Fibroblast of skin of scalp (primary cell): ENCODE measurements at regions not wholly inside any gene's neighbourhood (a gene's known extent, or its start where the extent isn't known, plus 50 kb on each side); places are given as distances from the start of the nearest gene placed in this dataset.

ENCODE experiments used
- DNase-seq: peaks from one replicate; pipeline ENCODE4 v3.0.0-alpha.2; 2013

GRCh38 chr14:104373055-104373854 lies 206.3 kb upstream of the C14orf180 start:
- no peak for DNase-seq

- DNase-seq = no peak
Measured at GRCh38 chr14:104373855-104374717, 205.5 kb upstream of the C14orf180 start.

- DNase-seq = no peak
Measured at GRCh38 chr14:104374718-104375080, 204.9 kb upstream of the C14orf180 start.

GRCh38 chr14:104375551-104376201 lies 203.9 kb upstream of the C14orf180 start:
- DNase-seq = no peak

- DNase-seq = no peak
Measured at GRCh38 chr14:104376202-104377140, 203.1 kb upstream of the C14orf180 start.

GRCh38 chr14:104377256-104377655 lies 202.3 kb upstream of the C14orf180 start:
- no peak for DNase-seq

- no peak for DNase-seq
Measured at GRCh38 chr14:104378698-104379113, 200.9 kb upstream of the C14orf180 start.

GRCh38 chr14:104382361-104383087 lies 197.0 kb upstream of the C14orf180 start:
- no peak for DNase-seq

- DNase-seq = no peak
Measured at GRCh38 chr14:104383088-104383995, 196.2 kb upstream of the C14orf180 start.

GRCh38 chr14:104383996-104384775 lies 195.4 kb upstream of the C14orf180 start:
- DNase-seq = no peak

- DNase-seq = no peak
Measured at GRCh38 chr14:104384776-104385071, 194.8 kb upstream of the C14orf180 start.

GRCh38 chr14:104385111-104385510 lies 194.5 kb upstream of the C14orf180 start:
- no peak for DNase-seq

GRCh38 chr14:104385531-104386101 lies 193.9 kb upstream of the C14orf180 start:
- no peak for DNase-seq

- DNase-seq = no peak
Measured at GRCh38 chr14:104386151-104386841, 193.3 kb upstream of the C14orf180 start.

- no peak for DNase-seq
Measured at GRCh38 chr14:104387022-104388010, 192.2 kb upstream of the C14orf180 start.

- DNase-seq = no peak
Measured at GRCh38 chr14:104388011-104388521, 191.5 kb upstream of the C14orf180 start.
